ENCODE measurements at regions not wholly inside any gene's neighbourhood (a gene's known extent, or its start where the extent isn't known, plus 50 kb on each side); places are given as distances from the start of the nearest gene placed in this dataset.
"Not testable (repeated sequence)": the region's sequence is repeated elsewhere in the genome, so short reads cannot be mapped to it uniquely, and the experiment has no call there.

DNA sequence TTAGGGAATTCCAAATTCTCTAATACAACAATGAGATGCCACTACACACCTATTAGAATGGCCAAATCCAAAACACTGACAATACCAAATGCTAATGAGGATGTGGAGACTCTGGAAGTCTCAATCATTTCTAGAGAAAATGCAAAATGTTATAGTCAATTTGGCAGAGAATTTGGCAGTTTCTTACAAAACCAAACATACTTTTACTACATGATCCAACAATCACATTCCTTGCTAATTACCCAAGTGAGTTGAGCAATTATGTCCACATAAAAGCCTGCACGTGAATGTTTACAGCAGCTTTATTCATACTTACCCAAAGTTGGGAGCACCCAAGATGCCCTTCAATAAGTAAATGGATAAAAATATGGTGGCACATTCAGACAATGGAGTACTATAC lies 278.4 kb upstream of the TGFBR2 start:
- not testable (repeated sequence) for DNase-seq (ENCODE audit: low read depth in 1 of 2, low spot score in 1 of 2)

DNA sequence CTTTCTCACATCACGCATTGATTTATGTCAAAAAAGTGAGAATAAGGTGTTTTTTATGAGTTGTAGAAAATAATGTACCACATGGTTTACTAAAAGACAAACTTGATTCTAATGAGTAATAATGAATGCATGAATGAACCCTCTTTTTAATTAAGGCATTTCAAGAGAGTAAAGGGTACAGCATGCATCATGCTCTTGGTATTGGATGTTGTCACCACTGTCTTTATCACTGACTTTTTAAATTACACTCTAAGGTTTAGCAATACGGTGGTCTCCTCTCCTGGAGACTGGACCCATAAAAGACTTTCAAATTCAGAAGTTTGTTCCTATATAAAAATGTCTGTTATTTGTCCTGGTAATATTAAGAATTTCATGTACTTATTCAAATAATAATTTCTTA lies 277.5 kb upstream of the TGFBR2 start:
- DNase-seq (ENCODE audit: low read depth in 1 of 2, low spot score in 1 of 2), result not testable (repeated sequence)

DNA sequence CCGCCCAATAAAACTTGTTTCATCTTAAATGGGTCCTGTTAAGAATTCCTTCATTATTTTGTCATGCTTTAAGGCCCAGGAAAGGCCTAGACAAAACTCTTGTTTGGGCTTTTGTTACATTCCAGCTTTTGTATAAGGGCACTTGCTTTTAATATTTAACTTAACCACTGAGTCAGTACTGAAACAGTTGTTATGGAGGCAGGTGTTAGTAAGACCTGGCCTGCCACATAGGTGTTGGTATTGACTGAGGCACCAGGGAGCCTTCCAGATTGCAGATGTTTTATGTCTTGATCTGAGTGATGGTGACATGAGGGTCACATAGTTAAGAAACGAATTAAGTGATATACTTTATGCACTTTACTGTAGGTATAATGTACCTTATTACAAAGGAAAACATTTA lies 274.9 kb upstream of the TGFBR2 start:
- DNase-seq (ENCODE audit: low read depth in 1 of 2, low spot score in 1 of 2), result no peak

GRCh38 chr3:30332196-30333021 lies 274.0 kb upstream of the TGFBR2 start:
- DNase-seq (ENCODE audit: low read depth in 1 of 2, low spot score in 1 of 2), result no peak

DNA sequence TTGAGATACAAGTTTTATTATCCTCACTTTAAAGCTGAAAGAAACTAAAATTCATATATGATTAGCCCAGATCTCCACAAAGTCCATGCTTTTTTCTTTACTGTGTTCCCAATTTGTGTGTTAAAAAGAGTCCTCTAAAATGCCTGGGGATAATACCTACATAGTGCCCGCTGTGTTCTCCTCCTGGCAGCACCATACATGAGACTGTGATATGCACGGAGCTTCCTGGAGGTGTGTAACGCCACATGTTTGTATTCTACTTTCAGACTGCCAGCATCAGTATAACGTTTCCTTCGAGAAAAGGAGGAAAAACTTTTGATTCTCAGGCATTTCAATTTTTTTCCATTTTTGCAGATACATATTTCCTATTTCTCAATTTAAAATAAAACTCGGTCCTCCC lies 273.3 kb upstream of the TGFBR2 start:
- no peak for DNase-seq (ENCODE audit: low read depth in 1 of 2, low spot score in 1 of 2)

DNA sequence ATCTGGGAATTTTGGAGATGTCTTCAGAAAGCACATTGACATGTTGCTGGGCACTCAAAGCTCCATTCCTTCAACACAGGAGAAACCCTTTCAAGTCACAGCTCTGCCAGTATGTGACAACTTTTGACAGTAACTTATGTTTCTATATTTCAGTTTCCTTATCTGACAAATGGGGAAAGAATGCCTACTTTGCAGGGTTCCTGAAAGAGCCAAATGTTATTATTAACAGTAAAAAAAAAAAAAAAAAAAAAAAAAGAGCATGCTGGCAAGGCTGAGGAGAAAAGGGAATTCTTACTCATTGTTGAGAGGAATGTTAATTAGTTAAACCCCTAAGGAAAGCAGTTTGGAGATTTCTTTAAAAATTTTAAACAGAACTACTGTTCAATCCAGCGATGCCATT lies 272.5 kb upstream of the TGFBR2 start:
- no peak for DNase-seq (ENCODE audit: low read depth in 1 of 2, low spot score in 1 of 2)

- DNase-seq (ENCODE audit: low read depth in 1 of 2, low spot score in 1 of 2), result no peak
These were observed 265.9 kb upstream of the TGFBR2 start for GRCh38 chr3:30340500-30340899.

- no peak for DNase-seq (ENCODE audit: low read depth in 1 of 2, low spot score in 1 of 2)
These were observed 265.3 kb upstream of the TGFBR2 start for GRCh38 chr3:30341079-30341478.

- DNase-seq (ENCODE audit: low read depth in 1 of 2, low spot score in 1 of 2), result no peak
These were observed 264.6 kb upstream of the TGFBR2 start for GRCh38 chr3:30341851-30342250.

GRCh38 chr3:30342318-30343060 lies 263.9 kb upstream of the TGFBR2 start:
- no peak for DNase-seq (ENCODE audit: low read depth in 1 of 2, low spot score in 1 of 2)

- DNase-seq (ENCODE audit: low read depth in 1 of 2, low spot score in 1 of 2), result no peak
These were observed 263.2 kb upstream of the TGFBR2 start for GRCh38 chr3:30343067-30343831.

GRCh38 chr3:30343861-30344260 lies 262.5 kb upstream of the TGFBR2 start:
- DNase-seq (ENCODE audit: low read depth in 1 of 2, low spot score in 1 of 2), result no peak

GRCh38 chr3:30344288-30344687 lies 262.1 kb upstream of the TGFBR2 start:
- no peak for DNase-seq (ENCODE audit: low read depth in 1 of 2, low spot score in 1 of 2)

GRCh38 chr3:30346933-30347320 lies 259.5 kb upstream of the TGFBR2 start:
- no peak for DNase-seq (ENCODE audit: low read depth in 1 of 2, low spot score in 1 of 2)

- no peak for DNase-seq (ENCODE audit: low read depth in 1 of 2, low spot score in 1 of 2)
These were observed 258.7 kb upstream of the TGFBR2 start for GRCh38 chr3:30347679-30348216.

DNA sequence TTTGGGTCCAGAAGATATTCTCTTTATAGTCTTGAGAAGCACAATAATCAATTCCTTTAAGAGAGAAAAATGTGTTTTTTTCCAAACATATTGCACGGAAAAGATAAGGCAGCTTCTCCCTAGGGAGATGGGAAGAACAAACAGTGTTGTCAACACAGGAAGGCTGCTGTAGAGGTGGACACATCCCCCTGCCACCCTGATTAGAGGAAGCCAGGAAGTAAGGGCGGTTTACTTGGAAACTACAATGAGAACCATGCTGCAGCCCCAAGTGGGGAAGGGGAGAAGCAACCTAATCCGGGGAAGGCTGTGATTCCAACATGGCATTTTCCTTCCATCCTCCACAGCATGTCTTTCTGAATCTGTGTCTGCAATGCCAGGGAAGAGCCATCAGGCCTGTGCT lies 256.9 kb upstream of the TGFBR2 start:
- DNase-seq (ENCODE audit: low read depth in 1 of 2, low spot score in 1 of 2), result no peak

- DNase-seq (ENCODE audit: low read depth in 1 of 2, low spot score in 1 of 2), result no peak
These were observed 256.4 kb upstream of the TGFBR2 start for GRCh38 chr3:30350011-30350410.

DNA sequence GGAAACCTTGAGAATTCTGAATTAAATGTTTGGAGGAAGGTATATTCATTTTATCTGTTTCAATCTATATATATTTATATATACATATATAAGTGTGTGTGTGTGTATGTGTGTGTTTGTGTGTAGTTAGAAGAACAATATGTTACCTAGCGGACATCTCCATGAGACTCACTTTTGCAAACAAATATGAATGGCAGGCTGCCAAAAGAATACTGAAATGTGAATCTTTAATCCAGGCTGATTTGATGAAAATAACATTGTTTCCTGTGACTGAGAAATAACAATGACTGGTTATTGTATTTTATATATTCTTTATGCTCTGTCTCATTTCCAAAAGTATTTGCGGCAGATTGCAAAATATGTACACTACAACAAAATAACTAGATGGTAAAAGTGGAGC lies 255.5 kb upstream of the TGFBR2 start:
- DNase-seq (ENCODE audit: low read depth in 1 of 2, low spot score in 1 of 2), result no peak

DNA sequence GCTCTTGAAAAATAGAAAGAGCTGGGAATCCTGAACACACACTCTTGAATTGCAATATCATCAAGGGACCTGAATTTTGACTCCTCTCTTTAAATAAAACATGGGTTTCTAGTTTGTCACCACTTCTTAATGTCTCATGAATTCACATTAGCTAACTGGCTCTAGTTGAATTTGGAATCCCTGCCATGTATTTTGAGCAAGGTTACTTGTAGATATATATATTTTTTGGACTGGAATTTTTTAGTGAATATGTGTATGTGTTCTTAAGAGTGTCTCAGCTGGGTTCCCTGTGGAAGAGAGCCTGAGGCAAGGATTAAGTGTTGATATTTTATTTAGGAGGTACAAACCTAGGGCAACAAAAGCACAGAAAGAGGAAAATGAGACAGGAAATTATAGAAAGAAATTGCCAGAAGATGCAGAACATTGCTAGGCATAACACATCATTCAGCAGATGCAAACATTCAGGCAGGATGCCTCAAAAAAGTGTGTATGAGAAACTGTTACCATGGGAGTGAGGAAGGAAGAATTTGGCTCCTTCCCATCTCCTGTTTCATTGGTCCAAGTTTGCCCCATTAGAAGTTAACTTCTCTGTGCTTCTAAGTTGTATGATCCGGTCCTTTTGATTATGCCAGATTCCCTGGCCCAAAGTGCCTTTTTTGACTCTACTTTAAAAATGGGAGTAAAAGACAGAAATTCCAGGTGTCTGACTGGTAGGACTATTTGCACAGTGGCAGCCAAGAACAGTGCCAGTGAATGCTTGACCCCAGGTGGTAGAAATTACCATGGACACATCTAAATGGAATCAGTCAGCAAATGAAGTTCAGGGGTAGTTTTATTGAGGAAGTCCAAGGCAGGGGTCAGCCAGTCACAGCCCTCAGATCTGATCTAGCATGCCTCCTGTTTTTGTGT lies 253.7 kb upstream of the TGFBR2 start:
- DNase-seq (ENCODE audit: low read depth in 1 of 2, low spot score in 1 of 2), result no peak

- DNase-seq (ENCODE audit: low read depth in 1 of 2, low spot score in 1 of 2), result peak in 1 of 2 donors; percentile 14
These were observed 252.5 kb upstream of the TGFBR2 start for GRCh38 chr3:30353711-30354467.

All from activated T-helper 1 cell treated with anti-CD3 and anti-CD28 coated beads, Interleukin-2, amount 50 U/mL, for 16 hours (primary cell).